ENCODE measurements at regions not wholly inside any gene's neighbourhood (a gene's known extent, or its start where the extent isn't known, plus 50 kb on each side); places are given as distances from the start of the nearest gene placed in this dataset.

DNA sequence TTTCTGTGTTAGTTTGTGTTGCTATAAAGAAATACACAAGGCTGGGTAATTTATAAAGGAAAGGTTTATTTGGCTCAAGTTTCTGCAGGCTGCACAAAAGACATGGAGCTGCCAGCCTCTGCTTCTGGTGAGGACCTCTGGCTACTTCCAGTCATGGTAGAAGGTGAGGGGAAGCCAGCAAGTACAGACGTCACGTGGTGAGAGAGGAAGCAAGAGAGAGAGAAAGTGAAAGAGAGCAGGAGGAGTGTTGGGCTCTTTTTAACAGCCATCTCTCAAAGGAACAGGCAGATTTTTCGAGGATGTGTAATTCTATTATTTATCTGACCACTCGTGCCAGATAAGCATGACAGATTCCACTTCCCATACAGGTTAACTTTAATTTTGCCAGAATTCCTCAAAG lies 1199.1 kb downstream of the ADGRL3 start:
- TF ChIP-seq CTCF (IDR thresholded peaks at IDR 0.05), result no peak
- TF ChIP-seq POLR2A (IDR thresholded peaks at IDR 0.05), result no peak
- no peak for TF ChIP-seq POLR2AphosphoS5 (IDR thresholded peaks at IDR 0.05)
